ENCODE measurements at regions not wholly inside any gene's neighbourhood (a gene's known extent, or its start where the extent isn't known, plus 50 kb on each side); places are given as distances from the start of the nearest gene placed in this dataset.

GRCh38 chr2:126409850-126410249 lies 246.1 kb upstream of the GYPC start:
- H3K36me3 ChIP-seq = no peaks in the 10 kb centered on the region
- intact Hi-C loops (cut with DNase I) = no loop called here
- DNase-seq (no peak), ATAC-seq (no peak)
- no peak for TF ChIP-seq CTCF (IDR thresholded peaks at IDR 0.05)
- H3K9me3 ChIP-seq = peaks cover 0 to 1% (median 0%) of the 10 kb centered on the region in 11 donors
- no peak overlapping the region for H3K4me3 ChIP-seq
- H3K27me3 ChIP-seq = no peaks in the 10 kb centered on the region
- WGBS, 2 donors = 72 to 73% methylated on average over 3 of the region's 3 CpGs
- H3K4me1 ChIP-seq = no peaks in the 10 kb centered on the region
- H3K27ac ChIP-seq = no peak overlapping the region

- Histone ChIP-seq H3K27ac (no peak overlapping the region), H3K4me1 (no peaks in the 10 kb centered on the region), H3K36me3 (no peaks in the 10 kb centered on the region), H3K9me3 (peaks cover 0 to 33% (median 4%) of the 10 kb centered on the region in 11 donors), H3K27me3 (no peaks in the 10 kb centered on the region), H3K4me3 (no peak overlapping the region)
- ATAC-seq (no peak), DNase-seq (no peak)
- no peak for TF ChIP-seq CTCF (IDR thresholded peaks at IDR 0.05)
- WGBS, 2 donors = 79 to 84% methylated on average over 4 of the region's 4 CpGs
- intact Hi-C loops (cut with DNase I) = no loop called here
Observed at GRCh38 chr2:126413079-126413478, 242.9 kb upstream of the GYPC start.

- no peak for DNase-seq
- Histone ChIP-seq H3K4me3 (no peak overlapping the region), H3K27me3 (no peaks in the 10 kb centered on the region), H3K36me3 (no peaks in the 10 kb centered on the region), H3K4me1 (no peaks in the 10 kb centered on the region), H3K9me3 (peaks cover 0 to 81% (median 31%) of the 10 kb centered on the region in 11 donors), H3K27ac (no peak overlapping the region)
- intact Hi-C loops (cut with DNase I) = no loop called here
- TF ChIP-seq CTCF (IDR thresholded peaks at IDR 0.05) = no peak
- no peak for ATAC-seq
Observed at GRCh38 chr2:126419403-126419802, 236.6 kb upstream of the GYPC start.

- no peaks in the 10 kb centered on the region for H3K36me3 ChIP-seq
- no peak for TF ChIP-seq CTCF (IDR thresholded peaks at IDR 0.05)
- WGBS, 2 donors = 83 to 93% methylated on average over 1 of the region's 1 CpG
- H3K27me3 ChIP-seq = no peaks in the 10 kb centered on the region
- H3K9me3 ChIP-seq = peaks cover 0 to 22% (median 3%) of the 10 kb centered on the region in 11 donors
- DNase-seq (no peak), ATAC-seq (no peak)
- intact Hi-C loops (cut with DNase I) = no loop called here
- no peaks in the 10 kb centered on the region for H3K4me1 ChIP-seq
- no peak overlapping the region for H3K4me3 ChIP-seq
- H3K27ac ChIP-seq = no peak overlapping the region
Observed at GRCh38 chr2:126425943-126426342, 230.0 kb upstream of the GYPC start.

GRCh38 chr2:126429103-126429502 lies 226.9 kb upstream of the GYPC start:
- DNase-seq (no peak), ATAC-seq (no peak)
- no peaks in the 10 kb centered on the region for H3K36me3 ChIP-seq
- no peak overlapping the region for H3K27ac ChIP-seq
- TF ChIP-seq CTCF (IDR thresholded peaks at IDR 0.05) = no peak
- H3K27me3 ChIP-seq = no peaks in the 10 kb centered on the region
- H3K4me3 ChIP-seq = no peak overlapping the region
- H3K9me3 ChIP-seq = peaks cover 0 to 4% (median 0%) of the 10 kb centered on the region in 11 donors
- intact Hi-C loops (cut with DNase I) = no loop called here
- H3K4me1 ChIP-seq = no peaks in the 10 kb centered on the region
